Mammary epithelial cell (primary cell): ENCODE measurements at regions not wholly inside any gene's neighbourhood (a gene's known extent, or its start where the extent isn't known, plus 50 kb on each side); places are given as distances from the start of the nearest gene placed in this dataset.

Source experiments
- CTCF ChIP-seq, 2 donors: IDR thresholded peaks in 1 of 2; conservative IDR thresholded peaks in 1 of 2; 2 replicates each; pipeline ENCODE4 v1.5.1; 2011 to 2012; ENCODE audit warnings: inconsistent platforms in 2 of 2, low read length in 2 of 2, mild to moderate bottlenecking in 2 of 2, control low read depth in 1 of 2, low read depth in 1 of 2; ENCODE audit not compliant: insufficient read depth in 1 of 2; ENCODE audit errors: extremely low read depth in 1 of 2
- EZH2 ChIP-seq: IDR thresholded peaks from 2 replicates; pipeline ENCODE4 v1.6.1; 2012; ENCODE audit warnings: low read length, inconsistent platforms, borderline replicate concordance

- no peak for TF ChIP-seq EZH2
- no peak for TF ChIP-seq CTCF (conservative IDR thresholded peaks at IDR 0.05 in 1 of 2, IDR thresholded peaks at IDR 0.05 in 1 of 2; ENCODE audit: extremely low read depth in 1 of 2, insufficient read depth in 1 of 2, low read depth in 1 of 2, low read length in 2 of 2)
Measured at GRCh38 chr4:160257318-160257717, 1154.4 kb downstream of the RAPGEF2 start.
